Neural progenitor cell (in vitro differentiated cells): ENCODE measurements at regions not wholly inside any gene's neighbourhood (a gene's known extent, or its start where the extent isn't known, plus 50 kb on each side); places are given as distances from the start of the nearest gene placed in this dataset.

ENCODE experiments used
- DNase-seq: peaks from one replicate; pipeline ENCODE4 v3.0.0-alpha.2; 2016; ENCODE audit warnings: low spot score
- H2AFZ ChIP-seq: fragments of 200-600 bp; sonication (generic); replicated peaks from 2 replicates; pipeline ENCODE4 v1.6.1; 2016; ENCODE audit warnings: antibody characterized with exemption
- H3F3A ChIP-seq: fragments of 200-600 bp; sonication (generic); 2 replicates; pipeline ENCODE4 v1.6.1; 2016; ENCODE audit warnings: antibody characterized with exemption, low read depth
- H3K27ac ChIP-seq: fragments of 200-600 bp; sonication (generic); 2 replicates; pipeline ENCODE4 v1.5.1; 2016; ENCODE audit warnings: mild to moderate bottlenecking
- H3K27me3 ChIP-seq: fragments of 200-600 bp; sonication (generic); 2 replicates; pipeline ENCODE4 v1.6.1; 2016; ENCODE audit warnings: mild to moderate bottlenecking, moderate library complexity
- H3K36me3 ChIP-seq: fragments of 200-600 bp; sonication (generic); 2 replicates; pipeline ENCODE4 v1.5.1; 2016
- H3K4me1 ChIP-seq: fragments of 200-600 bp; sonication (generic); 2 replicates; pipeline ENCODE4 v1.6.1; 2016; ENCODE audit warnings: mixed run types
- H3K4me2 ChIP-seq: fragments of 200-600 bp; sonication (generic); 2 replicates; pipeline ENCODE4 v1.6.1; 2016
- H3K4me3 ChIP-seq: fragments of 200-600 bp; sonication (generic); 2 replicates; pipeline ENCODE4 v1.5.1; 2016
- H3K79me2 ChIP-seq: fragments of 200-600 bp; sonication (generic); 2 replicates; pipeline ENCODE4 v1.6.1; 2016; ENCODE audit warnings: low read depth
- H3K9ac ChIP-seq: fragments of 200-600 bp; sonication (generic); 2 replicates; pipeline ENCODE4 v1.6.1; 2016
- H3K9me3 ChIP-seq: fragments of 200-600 bp; sonication (generic); 2 replicates; pipeline ENCODE4 v1.5.1; 2016; ENCODE audit warnings: low read depth
- H4K20me1 ChIP-seq: fragments of 200-600 bp; sonication (generic); 2 replicates; pipeline ENCODE4 v1.6.1; 2016; ENCODE audit warnings: low read depth
- H3K27ac Mint-ChIP-seq: 3 replicates; pipeline ENCODE4 v1.8.0; 2021; ENCODE audit warnings: mixed read lengths
- H3K27me3 Mint-ChIP-seq: 2 replicates; pipeline ENCODE4 v1.8.0; 2022; ENCODE audit warnings: low read depth, mild to moderate bottlenecking, inconsistent platforms, moderate library complexity, mixed read lengths; ENCODE audit not compliant: insufficient read depth
- H3K36me3 Mint-ChIP-seq: 3 replicates; pipeline ENCODE4 v1.8.0; 2021; ENCODE audit warnings: mixed read lengths
- H3K4me1 Mint-ChIP-seq: 3 replicates; pipeline ENCODE4 v1.8.0; 2021; ENCODE audit warnings: mixed read lengths
- H3K4me3 Mint-ChIP-seq: 3 replicates; pipeline ENCODE4 v1.8.0; 2021; ENCODE audit warnings: mild to moderate bottlenecking, moderate library complexity, mixed read lengths
- H3K9me3 Mint-ChIP-seq: 3 replicates; pipeline ENCODE4 v1.8.0; 2020; ENCODE audit warnings: mixed read lengths
- CTCF ChIP-seq: fragments of 200-600 bp; sonication (generic); IDR thresholded peaks from 2 replicates; pipeline ENCODE4 v1.5.1; 2017; ENCODE audit warnings: antibody characterized with exemption, mild to moderate bottlenecking
- EZH2 ChIP-seq: fragments of 200-600 bp; sonication (generic); IDR thresholded peaks from 2 replicates; pipeline ENCODE4 v1.6.1; 2017; ENCODE audit warnings: antibody characterized with exemption, mild to moderate bottlenecking, moderate library complexity
- EZH2phosphoT487 ChIP-seq: fragments of 200-600 bp; sonication (generic); IDR thresholded peaks from 2 replicates; pipeline ENCODE4 v1.6.1; 2017; ENCODE audit warnings: antibody characterized with exemption

- no peaks in the 10 kb centered on the region for H3K9me3 ChIP-seq
- no peaks in the 10 kb centered on the region for H3K27me3 ChIP-seq
- Mint-ChIP-seq H3K9me3 (no peaks in the 10 kb centered on the region), H3K36me3 (no peaks in the 10 kb centered on the region), H3K27me3 (peaks cover 8% of the 10 kb centered on the region), H3K4me1 (no peaks in the 10 kb centered on the region), H3K27ac (no peak overlapping the region), H3K4me3 (no peak overlapping the region)
- no peaks in the 10 kb centered on the region for H3K4me1 ChIP-seq
- H3K27ac ChIP-seq: no peak overlapping the region
- no peak overlapping the region for H2AFZ ChIP-seq
- H3K9ac ChIP-seq: no peak overlapping the region
- no peaks in the 10 kb centered on the region for H3K79me2 ChIP-seq
- H3K36me3 ChIP-seq: no peaks in the 10 kb centered on the region
- no peaks in the 10 kb centered on the region for H4K20me1 ChIP-seq
- no peak overlapping the region for H3K4me2 ChIP-seq
- no peak overlapping the region for H3K4me3 ChIP-seq
- DNase-seq: no peak
- H3F3A ChIP-seq: no peaks in the 10 kb centered on the region
- no peak for TF ChIP-seq EZH2phosphoT487
- no peak for TF ChIP-seq CTCF
- TF ChIP-seq EZH2: no peak
Observed at GRCh38 chr7:55274156-55274555, 91.0 kb upstream of the LANCL2 start.

GRCh38 chr7:55275291-55276200, 89.6 kb upstream of the LANCL2 start:
- Histone ChIP-seq H3K36me3 (no peaks in the 10 kb centered on the region), H3K9me3 (no peaks in the 10 kb centered on the region), H4K20me1 (no peaks in the 10 kb centered on the region), H3F3A (no peaks in the 10 kb centered on the region), H3K4me3 (no peak overlapping the region), H3K4me2 (no peak overlapping the region), H3K9ac (no peak overlapping the region), H3K4me1 (no peaks in the 10 kb centered on the region), H3K27me3 (no peaks in the 10 kb centered on the region), H3K79me2 (no peaks in the 10 kb centered on the region), H2AFZ (no peak overlapping the region), H3K27ac (no peak overlapping the region)
- TF ChIP-seq EZH2phosphoT487 (no peak), CTCF (no peak), EZH2 (no peak)
- Mint-ChIP-seq H3K4me3 (no peak overlapping the region), H3K9me3 (no peaks in the 10 kb centered on the region), H3K4me1 (peaks cover 2% of the 10 kb centered on the region), H3K27ac (no peak overlapping the region), H3K36me3 (no peaks in the 10 kb centered on the region), H3K27me3 (peaks cover 9% of the 10 kb centered on the region)
- DNase-seq: no peak

GRCh38 chr7:55276572-55277295, 88.4 kb upstream of the LANCL2 start:
- no peaks in the 10 kb centered on the region for H3K9me3 Mint-ChIP-seq
- no peak overlapping the region for H3K4me2 ChIP-seq
- no peak for TF ChIP-seq CTCF
- no peak for TF ChIP-seq EZH2
- no peak for TF ChIP-seq EZH2phosphoT487
- no peak overlapping the region for H3K27ac ChIP-seq
- H3K4me3 Mint-ChIP-seq: no peak overlapping the region
- no peaks in the 10 kb centered on the region for H3K27me3 ChIP-seq
- H3K27me3 Mint-ChIP-seq: peaks cover 6% of the 10 kb centered on the region
- DNase-seq: no peak
- no peaks in the 10 kb centered on the region for H4K20me1 ChIP-seq
- H3K4me3 ChIP-seq: no peak overlapping the region
- no peaks in the 10 kb centered on the region for H3F3A ChIP-seq
- H3K9ac ChIP-seq: no peak overlapping the region
- H3K4me1 ChIP-seq: no peaks in the 10 kb centered on the region
- no peaks in the 10 kb centered on the region for H3K36me3 Mint-ChIP-seq
- H2AFZ ChIP-seq: no peak overlapping the region
- H3K79me2 ChIP-seq: no peaks in the 10 kb centered on the region
- H3K4me1 Mint-ChIP-seq: peaks cover 2% of the 10 kb centered on the region
- H3K36me3 ChIP-seq: no peaks in the 10 kb centered on the region
- no peak overlapping the region for H3K27ac Mint-ChIP-seq
- H3K9me3 ChIP-seq: no peaks in the 10 kb centered on the region
